ENCODE measurements at regions not wholly inside any gene's neighbourhood (a gene's known extent, or its start where the extent isn't known, plus 50 kb on each side); places are given as distances from the start of the nearest gene placed in this dataset.

DNA sequence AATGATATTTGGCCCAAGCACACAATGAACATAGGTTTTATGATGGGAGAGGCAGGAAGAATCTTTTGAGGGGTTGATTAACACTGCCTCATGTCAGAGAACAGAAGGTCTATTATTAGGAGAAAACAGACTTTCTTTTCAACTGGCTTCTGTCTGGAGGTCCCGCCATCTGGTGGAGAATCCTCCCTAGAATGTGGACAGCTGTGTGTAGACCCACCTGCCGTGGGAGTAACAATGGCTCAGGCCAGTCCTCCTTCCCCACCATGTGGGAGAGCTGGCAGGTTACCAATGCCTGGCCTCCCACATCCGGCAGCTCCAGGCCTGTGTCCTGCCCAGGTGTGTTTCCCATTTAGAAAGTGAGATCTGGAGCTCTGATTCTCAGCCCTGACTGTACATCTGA is 70.4 kb upstream of the AOAH start:
- no peaks in the 10 kb centered on the region for H4K20me1 ChIP-seq (ENCODE audit: control insufficient read depth, insufficient read depth, insufficient read length)
- TF ChIP-seq, protein P1, sequence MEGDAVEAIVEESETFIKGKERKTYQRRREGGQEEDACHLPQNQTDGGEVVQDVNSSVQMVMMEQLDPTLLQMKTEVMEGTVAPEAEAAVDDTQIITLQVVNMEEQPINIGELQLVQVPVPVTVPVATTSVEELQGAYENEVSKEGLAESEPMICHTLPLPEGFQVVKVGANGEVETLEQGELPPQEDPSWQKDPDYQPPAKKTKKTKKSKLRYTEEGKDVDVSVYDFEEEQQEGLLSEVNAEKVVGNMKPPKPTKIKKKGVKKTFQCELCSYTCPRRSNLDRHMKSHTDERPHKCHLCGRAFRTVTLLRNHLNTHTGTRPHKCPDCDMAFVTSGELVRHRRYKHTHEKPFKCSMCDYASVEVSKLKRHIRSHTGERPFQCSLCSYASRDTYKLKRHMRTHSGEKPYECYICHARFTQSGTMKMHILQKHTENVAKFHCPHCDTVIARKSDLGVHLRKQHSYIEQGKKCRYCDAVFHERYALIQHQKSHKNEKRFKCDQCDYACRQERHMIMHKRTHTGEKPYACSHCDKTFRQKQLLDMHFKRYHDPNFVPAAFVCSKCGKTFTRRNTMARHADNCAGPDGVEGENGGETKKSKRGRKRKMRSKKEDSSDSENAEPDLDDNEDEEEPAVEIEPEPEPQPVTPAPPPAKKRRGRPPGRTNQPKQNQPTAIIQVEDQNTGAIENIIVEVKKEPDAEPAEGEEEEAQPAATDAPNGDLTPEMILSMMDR (conservative IDR thresholded peaks at IDR 0.05) = peak; percentile 22; the same call in 1 of the 3 replicates
- Mint-ChIP-seq H3K27ac (no peak overlapping the region; a peak in 1 of 7 replicates), H3K27me3 (ENCODE audit: low read depth) (no peaks in the 10 kb centered on the region), H3K4me3 (no peak overlapping the region), H3K4me1 (peaks cover 2 to 9% of the 10 kb centered on the region in 2 experiments; a peak in 3 of 4 replicates), H3K36me3 (ENCODE audit: insufficient read depth in 1 of 3, low read depth in 3 of 3) (no peaks in the 10 kb centered on the region), H3K9me3 (no peaks in the 10 kb centered on the region)
- H2BK20ac ChIP-seq (ENCODE audit: low read depth, low read length, poor library complexity, severe bottlenecking) = no peak overlapping the region
- H2AFZ ChIP-seq (ENCODE audit: low read length) = no peak overlapping the region
- no peak overlapping the region for H3K4me2 ChIP-seq (ENCODE audit: insufficient read depth, insufficient read length, low read length)
- H3K18ac ChIP-seq (ENCODE audit: insufficient read length, low read depth, low read length) = no peak overlapping the region
- no peak overlapping the region for H2BK15ac ChIP-seq (ENCODE audit: low read depth, low read length)
- H3K79me1 ChIP-seq (ENCODE audit: insufficient read depth, low read depth, low read length, poor library complexity, severe bottlenecking) = no peaks in the 10 kb centered on the region
- DNase-seq = peak; percentile 43
- H2BK12ac ChIP-seq (ENCODE audit: insufficient read length, low read depth, low read length) = no peak overlapping the region
- no peak overlapping the region for H2BK5ac ChIP-seq (ENCODE audit: insufficient read length, low read length)
- no peak overlapping the region for H3K23ac ChIP-seq (ENCODE audit: insufficient read length, low read depth, low read length)
- no peak overlapping the region for H2AK5ac ChIP-seq (ENCODE audit: insufficient read length, low read length)
- no peak overlapping the region for H3K14ac ChIP-seq (ENCODE audit: insufficient read depth, low read length)
- no peak overlapping the region for H2BK120ac ChIP-seq (ENCODE audit: low read depth, low read length, poor library complexity, severe bottlenecking)
- H3K9me3 ChIP-seq (ENCODE audit: control insufficient read depth, low read depth, low read length) = no peaks in the 10 kb centered on the region
- no peaks in the 10 kb centered on the region for H3K79me2 ChIP-seq (ENCODE audit: insufficient read depth, low read length)
- H3K23me2 ChIP-seq (ENCODE audit: insufficient read length, low read depth, low read length, poor library complexity, severe bottlenecking) = no peaks in the 10 kb centered on the region
- no peak overlapping the region for H3K56ac ChIP-seq (ENCODE audit: insufficient read length, low read depth, low read length)
- H3K9ac ChIP-seq (ENCODE audit: extremely low read depth, insufficient read length, low read length) = no peak overlapping the region
- no peak overlapping the region for H4K91ac ChIP-seq (ENCODE audit: insufficient read length, low read depth, low read length)
- no CpG with 5 or more reads among the region's 3 CpGs for WGBS (ENCODE audit: extremely low coverage, insufficient read length, low lambda C conversion rate)
- no peak overlapping the region for H3T11ph ChIP-seq (ENCODE audit: low read length)
- H3K4me1 ChIP-seq (ENCODE audit: insufficient read depth, low read length) = no peaks in the 10 kb centered on the region
- H3K4ac ChIP-seq (ENCODE audit: low read depth, low read length) = no peak overlapping the region
- no peak overlapping the region for H4K8ac ChIP-seq (replicated peaks; ENCODE audit: insufficient read length, low read depth, low read length)
- no peaks in the 10 kb centered on the region for H3K27me3 ChIP-seq (ENCODE audit: insufficient read depth, low read length)
- H3K27ac ChIP-seq (ENCODE audit: insufficient read length, low read depth, low read length) = no peak overlapping the region
- H4K5ac ChIP-seq (ENCODE audit: insufficient read length, low read depth, low read length) = no peak overlapping the region
